PC-3 (cell line): ENCODE measurements at regions not wholly inside any gene's neighbourhood (a gene's known extent, or its start where the extent isn't known, plus 50 kb on each side); places are given as distances from the start of the nearest gene placed in this dataset.

ENCODE experiments used
- CTCF ChIP-seq: fragments of 300-600 bp; sonication (generic); conservative IDR thresholded peaks from 2 replicates; pipeline ENCODE4 v1.5.1; 2017; ENCODE audit warnings: antibody characterized with exemption, low read depth, mild to moderate bottlenecking, low read length
- EZH2 ChIP-seq: fragments of 300-600 bp; sonication (generic); IDR thresholded peaks from one replicate; pipeline ENCODE4 v1.6.1; 2017; ENCODE audit warnings: antibody characterized with exemption, mild to moderate bottlenecking, low read length; ENCODE audit not compliant: unreplicated experiment
- EZH2phosphoT487 ChIP-seq: fragments of 300-600 bp; sonication (generic); IDR thresholded peaks from 2 replicates; pipeline ENCODE4 v1.6.1; 2018; ENCODE audit warnings: mild to moderate bottlenecking, antibody characterized with exemption, low read length, borderline replicate concordance

DNA sequence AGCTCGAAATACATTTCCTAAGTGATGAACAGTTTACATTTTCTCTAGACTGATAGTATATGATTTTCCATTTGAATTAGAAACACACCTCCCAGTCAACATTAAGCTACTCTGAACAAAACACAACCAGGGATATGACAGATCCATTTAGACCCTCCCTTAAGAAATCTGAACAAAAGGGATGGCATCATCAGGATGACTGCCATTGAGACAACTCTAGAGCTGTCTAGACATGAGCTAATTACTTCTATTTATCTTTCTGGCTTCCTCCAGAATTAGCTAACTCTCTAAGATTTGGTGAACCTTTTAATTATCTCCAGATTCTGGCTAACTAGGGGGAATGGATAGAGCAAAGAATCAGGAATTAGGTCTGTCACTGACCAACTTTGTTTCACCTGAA is 92.9 kb upstream of the IGF1 start:
- no peak for TF ChIP-seq EZH2
- TF ChIP-seq CTCF, result no peak
- no peak for TF ChIP-seq EZH2phosphoT487
